NCI-H2081 treated with DMSO at 0.1 percent for 48 hours (cell line): ENCODE measurements at regions not wholly inside any gene's neighbourhood (a gene's known extent, or its start where the extent isn't known, plus 50 kb on each side); places are given as distances from the start of the nearest gene placed in this dataset.
"Not testable (repeated sequence)": the region's sequence is repeated elsewhere in the genome, so short reads cannot be mapped to it uniquely, and the experiment has no call there.

Source experiments
- DNase-seq: peaks from one replicate; lab custom pipeline; 2025; lab: John Stamatoyannopoulos, UW

- DNase-seq: no peak
Observed at GRCh38 chr2:150101947-150102346, 385.5 kb downstream of the RND3 start.

- DNase-seq: no peak
Observed at GRCh38 chr2:150100834-150101233, 386.6 kb downstream of the RND3 start.

GRCh38 chr2:150100336-150100735 lies 387.1 kb downstream of the RND3 start:
- DNase-seq: no peak

GRCh38 chr2:150099805-150100204 lies 387.7 kb downstream of the RND3 start:
- DNase-seq: no peak

GRCh38 chr2:150097901-150098531 lies 389.5 kb downstream of the RND3 start:
- DNase-seq: no peak

- DNase-seq: no peak
Observed at GRCh38 chr2:150097402-150097801, 390.1 kb downstream of the RND3 start.

- DNase-seq: no peak
Observed at GRCh38 chr2:150095361-150096095, 391.9 kb downstream of the RND3 start.

- DNase-seq: no peak
Observed at GRCh38 chr2:150091846-150092245, 395.6 kb downstream of the RND3 start.

GRCh38 chr2:150090031-150090430 lies 397.4 kb downstream of the RND3 start:
- DNase-seq: no peak

- DNase-seq: no peak
Observed at GRCh38 chr2:150088538-150088937, 398.9 kb downstream of the RND3 start.

GRCh38 chr2:150085478-150085877 lies 402.0 kb downstream of the RND3 start:
- DNase-seq: no peak

GRCh38 chr2:150081775-150082481 lies 405.5 kb downstream of the RND3 start:
- no peak for DNase-seq

- no peak for DNase-seq
Observed at GRCh38 chr2:150076281-150076680, 411.2 kb downstream of the RND3 start.

- no peak for DNase-seq
Observed at GRCh38 chr2:150075831-150076230, 411.6 kb downstream of the RND3 start.

- no peak for DNase-seq
Observed at GRCh38 chr2:150066490-150066889, 421.0 kb downstream of the RND3 start.

- DNase-seq: no peak
Observed at GRCh38 chr2:150063931-150064548, 423.4 kb downstream of the RND3 start.

GRCh38 chr2:150063432-150063889 lies 424.0 kb downstream of the RND3 start:
- DNase-seq: no peak

GRCh38 chr2:150062416-150062815 lies 425.1 kb downstream of the RND3 start:
- no peak for DNase-seq

- DNase-seq: no peak
Observed at GRCh38 chr2:150060341-150060740, 427.1 kb downstream of the RND3 start.

GRCh38 chr2:150059676-150060075 lies 427.8 kb downstream of the RND3 start:
- not testable (repeated sequence) for DNase-seq

GRCh38 chr2:150052457-150052856 lies 435.0 kb downstream of the RND3 start:
- DNase-seq: no peak

GRCh38 chr2:150051004-150051403 lies 436.5 kb downstream of the RND3 start:
- DNase-seq: no peak

- no peak for DNase-seq
Observed at GRCh38 chr2:150050036-150050435, 437.4 kb downstream of the RND3 start.
